Common myeloid progenitor, CD34-positive (primary cell): ENCODE measurements at regions not wholly inside any gene's neighbourhood (a gene's known extent, or its start where the extent isn't known, plus 50 kb on each side); places are given as distances from the start of the nearest gene placed in this dataset.
"Not testable (repeated sequence)": the region's sequence is repeated elsewhere in the genome, so short reads cannot be mapped to it uniquely, and the experiment has no call there.

Experiments used
- CTCF ChIA-PET: fragments of 350-600 bp; sonication (Branson Sonifier 250); formaldehyde crosslinking; loops from one replicate; lab custom pipeline; 2021; ENCODE audit warnings: antibody characterized with exemption; lab: Charles Lee
- POLR2A ChIA-PET: fragments of 350-600 bp; sonication (Branson Sonifier 250); formaldehyde crosslinking; loops from one replicate; lab custom pipeline; 2021; ENCODE audit warnings: antibody characterized with exemption; lab: Charles Lee
- DNase-seq, 3 donors: peaks; one replicate each; pipeline versions ENCODE4 v3.0.0 to v3.0.0-alpha.2; 2013
- H3K27ac ChIP-seq, 2 experiments: 1 replicate in 1 of 2; 2 replicates in 1 of 2; pipeline ENCODE4 v1.7.0; 2013; ENCODE audit warnings: inconsistent platforms in 2 of 2, low read length in 2 of 2, mild to moderate bottlenecking in 2 of 2, low read depth in 1 of 2, moderate library complexity in 1 of 2; ENCODE audit not compliant: severe bottlenecking in 2 of 2, insufficient read depth in 1 of 2, poor library complexity in 1 of 2
- H3K27me3 ChIP-seq, 5 experiments: replicated peaks in 2 of 5; 1 replicate in 3 of 5; 2 replicates in 2 of 5; pipeline versions ENCODE4 v1.6.1 to v1.7.0; 2013; ENCODE audit warnings: low read length in 4 of 5, mild to moderate bottlenecking in 2 of 5, moderate library complexity in 2 of 5, inconsistent platforms in 1 of 5; ENCODE audit not compliant: insufficient read depth in 5 of 5, control insufficient read depth in 4 of 5
- H3K36me3 ChIP-seq, 4 experiments: 1 replicate in 2 of 4; 2 replicates in 2 of 4; pipeline versions ENCODE4 v1.6.1 to v1.7.0; 2013; ENCODE audit warnings: low read length in 3 of 4, control low read depth in 1 of 4, mild to moderate bottlenecking in 1 of 4; ENCODE audit not compliant: control insufficient read depth in 4 of 4, insufficient read depth in 4 of 4
- H3K4me1 ChIP-seq, 4 experiments: 1 replicate in 3 of 4; 2 replicates in 1 of 4; pipeline versions ENCODE4 v1.6.1 to v1.7.1; 2013; ENCODE audit warnings: low read length in 3 of 4, mild to moderate bottlenecking in 3 of 4, control low read depth in 1 of 4, inconsistent platforms in 1 of 4, moderate library complexity in 1 of 4; ENCODE audit not compliant: control insufficient read depth in 4 of 4, insufficient read depth in 4 of 4; ENCODE audit errors: control extremely low read depth in 1 of 4
- H3K4me3 ChIP-seq, 7 experiments: 1 replicate in 4 of 7; 2 replicates in 3 of 7; pipeline versions ENCODE4 v1.5.1 to v1.7.0; 2013; ENCODE audit warnings: mild to moderate bottlenecking in 7 of 7, low read length in 6 of 7, moderate library complexity in 6 of 7, inconsistent platforms in 2 of 7, low read depth in 2 of 7, control low read depth in 1 of 7; ENCODE audit not compliant: insufficient read depth in 4 of 7, control insufficient read depth in 1 of 7; ENCODE audit errors: extremely low read depth in 1 of 7
- H3K9me3 ChIP-seq, 5 experiments: 1 replicate in 4 of 5; 2 replicates in 1 of 5; pipeline versions ENCODE4 v1.6.1 to v1.7.1; 2013; ENCODE audit warnings: low read length in 4 of 5, mild to moderate bottlenecking in 2 of 5, inconsistent platforms in 1 of 5, low read depth in 1 of 5, moderate library complexity in 1 of 5; ENCODE audit not compliant: control insufficient read depth in 4 of 5, insufficient read depth in 2 of 5; ENCODE audit errors: control extremely low read depth in 1 of 5
- WGBS: methylation state at CpG from one replicate; pipeline ENCODE4 v1.1.5; 2013; ENCODE audit not compliant: insufficient coverage; 5-methylcytosine and 5-hydroxymethylcytosine counted together

DNA sequence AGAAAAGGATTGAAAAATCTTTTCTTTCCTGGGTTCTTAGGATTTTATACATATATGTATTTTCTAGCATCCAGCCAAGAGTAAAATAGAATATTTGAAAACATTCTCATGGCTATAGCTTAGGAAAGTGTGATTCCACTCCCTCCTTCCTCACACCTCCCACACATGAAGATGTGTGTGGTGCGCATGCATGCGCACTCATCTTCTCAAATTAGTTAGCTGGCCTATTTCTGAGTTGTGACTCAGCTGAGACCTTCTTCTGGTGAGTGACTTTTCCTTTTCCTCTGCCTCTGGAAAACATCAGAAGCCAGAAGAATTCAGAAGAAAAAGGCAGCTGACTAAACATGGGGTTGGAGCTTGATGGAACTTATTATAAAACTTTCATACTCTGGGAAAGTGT, 149.8 kb downstream of the OR4C45 start:
- DNase-seq, result no peak
- ChIA-PET POLR2A (no interaction called here), CTCF (no interaction called here)
- H3K9me3 ChIP-seq, result no peaks in the 10 kb centered on the region
- H3K36me3 ChIP-seq, result no peaks in the 10 kb centered on the region
- no peaks in the 10 kb centered on the region for H3K27me3 ChIP-seq
- 90% methylated on average over 2 of the region's 2 CpGs for WGBS
- no peak overlapping the region for H3K4me3 ChIP-seq
- H3K27ac ChIP-seq, result no peak overlapping the region
- no peaks in the 10 kb centered on the region for H3K4me1 ChIP-seq

DNA sequence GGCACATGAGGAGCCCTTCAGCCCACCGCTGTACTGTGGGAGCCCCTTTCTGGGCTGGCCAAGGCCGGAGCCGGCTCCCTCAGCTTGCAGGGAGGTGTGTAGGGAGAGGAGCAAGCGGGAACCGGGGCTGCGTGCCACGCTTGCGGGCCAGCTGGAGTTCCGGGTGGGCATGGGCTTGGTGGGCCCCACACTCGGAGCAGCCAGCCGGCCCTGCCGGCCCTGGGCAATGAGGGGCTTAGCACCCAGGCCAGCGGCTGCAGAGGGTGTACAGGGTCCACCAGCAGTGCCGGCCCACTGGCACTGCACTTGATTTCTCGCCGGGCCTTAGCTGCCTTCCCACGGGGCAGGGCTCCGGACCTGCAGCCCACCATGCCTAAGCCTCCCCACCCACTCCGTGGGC, 150.5 kb downstream of the OR4C45 start:
- 95% methylated on average over 19 of the region's 19 CpGs for WGBS
- H3K4me3 ChIP-seq, POLR2A ChIA-PET, CTCF ChIA-PET, H3K36me3 ChIP-seq, H3K27ac ChIP-seq, DNase-seq, H3K27me3 ChIP-seq, H3K9me3 ChIP-seq, H3K4me1 ChIP-seq: not testable (repeated sequence)

DNA sequence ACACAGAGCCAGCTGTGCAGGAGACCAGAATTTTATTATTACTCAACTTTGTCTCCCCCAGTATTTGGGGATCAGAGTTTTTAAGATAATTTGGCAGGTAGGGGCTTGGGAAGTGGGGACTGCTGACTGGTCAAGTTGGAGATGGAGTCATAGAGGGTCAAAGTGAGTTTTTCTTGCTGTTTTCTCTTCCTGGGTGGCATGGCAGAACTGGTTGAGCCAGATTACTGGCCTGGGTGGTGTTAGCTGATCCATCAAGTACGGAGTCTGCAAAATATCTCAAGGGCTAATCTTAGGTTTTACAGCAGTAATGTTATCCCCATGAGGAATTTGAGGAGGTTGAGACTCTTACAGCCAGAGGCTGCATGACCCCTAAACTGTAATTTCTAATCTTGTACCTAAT, 153.5 kb downstream of the OR4C45 start:
- no peak overlapping the region for H3K4me3 ChIP-seq
- ChIA-PET CTCF (no interaction called here), POLR2A (no interaction called here)
- no peaks in the 10 kb centered on the region for H3K36me3 ChIP-seq
- no peak for DNase-seq
- no peak overlapping the region for H3K27ac ChIP-seq
- 100% methylated on average over 1 of the region's 1 CpG for WGBS
- peaks cover 0 to 2% (median 0%) of the 10 kb centered on the region in 5 experiments for H3K9me3 ChIP-seq
- H3K4me1 ChIP-seq, result no peaks in the 10 kb centered on the region
- H3K27me3 ChIP-seq, result no peaks in the 10 kb centered on the region

DNA sequence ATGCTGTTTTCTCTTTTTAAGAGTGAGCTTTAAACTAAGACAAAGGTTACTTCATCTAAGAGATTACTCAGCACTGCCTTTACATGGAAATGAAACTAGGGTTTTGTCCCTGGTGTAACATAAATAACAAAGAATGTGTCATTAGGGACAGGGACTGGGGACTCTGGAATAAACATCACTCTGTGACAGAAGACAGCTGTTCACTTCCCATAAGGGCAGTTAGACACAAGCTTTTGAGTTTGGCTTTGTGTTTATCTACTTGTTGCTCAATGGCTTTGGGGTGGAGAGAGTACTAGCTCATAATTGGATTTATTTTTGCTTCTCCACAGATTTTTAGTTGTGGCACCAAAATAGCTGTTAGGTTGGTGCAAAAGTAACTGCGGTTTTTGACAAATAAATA, 154.5 kb downstream of the OR4C45 start:
- CTCF ChIA-PET, result no interaction called here
- no peaks in the 10 kb centered on the region for H3K27me3 ChIP-seq
- H3K36me3 ChIP-seq, result no peaks in the 10 kb centered on the region
- H3K4me1 ChIP-seq, result no peaks in the 10 kb centered on the region
- WGBS, result no CpG with 5 or more reads among the region's 1 CpG
- H3K27ac ChIP-seq, result no peak overlapping the region
- no peak overlapping the region for H3K4me3 ChIP-seq
- POLR2A ChIA-PET, result no interaction called here
- no peak for DNase-seq
- peaks cover 0 to 2% (median 0%) of the 10 kb centered on the region in 5 experiments for H3K9me3 ChIP-seq

GRCh38 chr11:50188040-50188439, 155.4 kb downstream of the OR4C45 start:
- POLR2A ChIA-PET, result no interaction called here
- WGBS, result no CpG with 5 or more reads among the region's 1 CpG
- Histone ChIP-seq H3K4me3 (no peak overlapping the region), H3K4me1 (no peaks in the 10 kb centered on the region), H3K9me3 (peaks cover 0 to 2% (median 0%) of the 10 kb centered on the region in 5 experiments), H3K27me3 (no peaks in the 10 kb centered on the region), H3K36me3 (no peaks in the 10 kb centered on the region), H3K27ac (no peak overlapping the region)
- DNase-seq, result no peak
- CTCF ChIA-PET, result no interaction called here

DNA sequence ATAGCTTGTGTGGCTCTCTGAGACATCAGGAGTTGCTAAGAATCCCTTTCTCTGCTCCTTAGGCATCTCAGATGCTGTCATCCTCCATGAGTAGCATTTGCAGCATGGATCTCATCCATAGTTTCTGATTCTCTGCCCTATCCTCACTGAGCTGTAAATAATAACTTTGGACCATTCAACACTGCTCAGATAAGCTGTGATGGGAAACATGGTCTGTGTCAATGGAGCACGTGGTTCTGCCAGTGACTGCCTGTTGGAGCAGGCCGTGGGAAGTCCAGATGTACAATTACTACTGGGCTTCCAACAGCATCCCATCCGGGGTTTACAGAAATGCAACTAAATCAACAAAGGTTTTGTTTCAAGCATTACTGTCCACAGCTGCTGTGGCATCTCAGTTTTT, 160.1 kb downstream of the OR4C45 start:
- H3K36me3 ChIP-seq, result no peaks in the 10 kb centered on the region
- CTCF ChIA-PET, result no interaction called here
- WGBS, result 57% methylated on average over 3 of the region's 3 CpGs
- H3K4me1 ChIP-seq, result no peaks in the 10 kb centered on the region
- no peak overlapping the region for H3K27ac ChIP-seq
- no peak for DNase-seq
- H3K9me3 ChIP-seq, result peaks cover 0 to under 1% (median 0%) of the 10 kb centered on the region in 5 experiments
- no peak overlapping the region for H3K4me3 ChIP-seq
- POLR2A ChIA-PET, result no interaction called here
- no peaks in the 10 kb centered on the region for H3K27me3 ChIP-seq

- Histone ChIP-seq H3K9me3 (no peaks in the 10 kb centered on the region), H3K27me3 (no peaks in the 10 kb centered on the region), H3K4me1 (no peaks in the 10 kb centered on the region), H3K27ac (no peak overlapping the region), H3K4me3 (no peak overlapping the region), H3K36me3 (no peaks in the 10 kb centered on the region)
- WGBS, result 37% methylated on average over 5 of the region's 6 CpGs
- ChIA-PET POLR2A (no interaction called here), CTCF (no interaction called here)
- no peak for DNase-seq
These were observed 181.7 kb downstream of the OR4C45 start for GRCh38 chr11:50214376-50214775.
